NCI-H82 (cell line): ENCODE measurements at regions not wholly inside any gene's neighbourhood (a gene's known extent, or its start where the extent isn't known, plus 50 kb on each side); places are given as distances from the start of the nearest gene placed in this dataset.
A peak's percentile ranks its signal among the peaks of the same experiment; 100 is the strongest.
"Not testable (repeated sequence)": the region's sequence is repeated elsewhere in the genome, so short reads cannot be mapped to it uniquely, and the experiment has no call there.

ENCODE experiments used
- DNase-seq: peaks from one replicate; lab custom pipeline; 2025; lab: John Stamatoyannopoulos, UW

- DNase-seq = no peak
Measured at GRCh38 chr21:36247316-36248010, 72.5 kb upstream of the MORC3 start.

DNA sequence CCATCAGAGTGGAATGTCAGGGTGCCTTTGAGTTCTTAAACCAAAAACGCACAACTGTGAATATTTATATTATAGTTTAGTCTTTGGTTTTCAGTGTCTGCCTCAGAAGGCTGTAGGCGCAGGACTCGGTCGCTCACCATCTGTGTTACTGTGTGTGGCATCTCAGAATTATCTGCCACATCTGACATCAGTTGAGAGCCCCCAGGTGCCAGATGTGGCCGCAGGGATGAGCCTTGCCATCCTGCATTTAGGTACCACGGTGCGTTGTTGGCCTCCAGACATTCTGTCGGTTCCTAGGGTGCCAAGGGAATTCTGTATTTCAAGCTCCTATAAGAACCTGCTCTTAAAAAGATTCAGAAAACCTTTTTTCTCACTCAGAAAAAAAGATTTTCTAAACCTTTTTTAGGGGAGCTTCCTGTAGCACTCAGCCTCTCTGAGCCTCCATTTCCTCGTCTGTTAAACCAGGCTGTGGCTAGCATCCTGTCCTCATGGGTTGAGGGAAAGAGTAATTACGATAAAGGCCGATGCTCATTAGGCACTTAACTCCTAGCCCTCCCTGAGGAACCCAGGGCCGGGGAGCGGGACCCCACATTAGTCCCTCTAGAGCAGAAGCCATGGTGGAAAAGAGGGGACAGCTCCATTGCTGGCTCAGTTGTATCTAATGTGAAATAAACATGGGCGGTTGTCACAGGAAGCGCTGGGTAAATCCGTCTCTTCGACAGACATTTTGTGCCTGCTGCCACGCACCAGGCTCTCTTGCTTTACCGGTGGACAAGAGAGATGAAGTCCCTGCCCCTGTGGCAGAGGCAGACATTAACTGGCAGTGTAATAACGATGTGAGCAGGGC is 70.2 kb upstream of the MORC3 start:
- no peak for DNase-seq

GRCh38 chr21:36250423-36251075 is 69.4 kb upstream of the MORC3 start:
- DNase-seq = peak; percentile 89

DNA sequence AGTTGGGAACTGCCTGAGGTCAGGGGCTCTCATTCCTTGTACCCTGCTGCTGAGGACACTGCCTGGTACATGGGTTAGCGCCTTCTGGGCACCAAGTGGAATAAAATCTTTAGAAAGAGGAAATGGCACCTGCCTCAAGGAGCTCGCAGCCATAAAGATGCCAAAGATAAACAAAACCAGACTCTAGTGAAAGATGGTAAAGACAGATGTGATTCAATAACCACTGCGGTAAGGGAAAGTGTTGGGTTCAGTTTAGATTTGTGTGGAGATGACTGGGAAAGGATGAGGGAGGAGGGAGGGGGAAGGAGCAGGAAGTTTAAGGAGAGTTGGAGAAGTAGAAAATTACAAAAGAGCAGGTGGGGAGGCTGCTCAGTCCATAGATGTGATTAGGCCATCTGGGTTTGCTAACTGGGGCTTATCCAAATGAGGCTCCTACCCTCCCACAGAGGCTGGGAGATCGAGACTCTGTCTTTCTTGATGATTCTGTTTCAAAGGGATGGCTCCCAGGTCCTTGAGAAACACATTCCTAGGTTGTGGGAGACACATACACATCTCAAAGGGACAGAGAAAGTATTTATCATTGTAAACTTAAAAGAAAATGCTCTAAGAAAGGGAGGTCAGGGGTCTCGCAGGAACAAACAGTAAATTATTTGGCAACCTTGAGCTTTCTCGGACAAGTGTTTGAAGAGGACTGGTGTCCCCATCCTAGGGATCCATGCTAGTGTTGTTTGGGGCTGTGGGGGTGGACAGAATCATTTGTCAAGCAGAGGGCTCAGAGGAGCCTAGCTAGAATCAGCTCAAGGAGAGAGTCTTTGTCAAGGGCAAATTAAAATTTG is 65.7 kb upstream of the MORC3 start:
- DNase-seq = peak; percentile 74

GRCh38 chr21:36255663-36256062 is 64.3 kb upstream of the MORC3 start:
- no peak for DNase-seq

DNA sequence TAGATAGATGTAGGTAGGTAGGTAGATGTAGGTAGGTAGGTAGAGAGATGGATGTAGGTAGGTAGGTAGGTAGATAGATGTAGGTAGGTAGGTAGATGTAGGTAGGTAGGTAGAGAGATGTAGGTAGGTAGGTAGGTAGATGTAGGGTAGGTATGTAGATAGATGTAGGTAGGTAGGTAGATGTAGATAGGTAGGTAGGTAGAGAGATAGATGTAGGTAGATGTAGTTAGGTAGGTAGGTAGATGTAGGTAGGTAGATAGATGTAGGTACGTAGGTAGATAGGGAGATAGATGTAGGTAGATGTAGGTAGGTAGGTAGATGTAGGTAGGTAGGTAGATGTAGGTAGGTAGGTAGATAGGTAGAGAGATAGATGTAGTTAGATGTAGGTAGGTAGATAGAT is 62.3 kb upstream of the MORC3 start:
- DNase-seq = no peak

- peak; percentile 60 for DNase-seq
Measured at GRCh38 chr21:36260030-36260787, 59.8 kb upstream of the MORC3 start.

GRCh38 chr21:36260802-36261201 is 59.2 kb upstream of the MORC3 start:
- no peak for DNase-seq

GRCh38 chr21:36261459-36261858 is 58.5 kb upstream of the MORC3 start:
- no peak for DNase-seq

GRCh38 chr21:36263797-36264196 is 56.2 kb upstream of the MORC3 start:
- no peak for DNase-seq

DNA sequence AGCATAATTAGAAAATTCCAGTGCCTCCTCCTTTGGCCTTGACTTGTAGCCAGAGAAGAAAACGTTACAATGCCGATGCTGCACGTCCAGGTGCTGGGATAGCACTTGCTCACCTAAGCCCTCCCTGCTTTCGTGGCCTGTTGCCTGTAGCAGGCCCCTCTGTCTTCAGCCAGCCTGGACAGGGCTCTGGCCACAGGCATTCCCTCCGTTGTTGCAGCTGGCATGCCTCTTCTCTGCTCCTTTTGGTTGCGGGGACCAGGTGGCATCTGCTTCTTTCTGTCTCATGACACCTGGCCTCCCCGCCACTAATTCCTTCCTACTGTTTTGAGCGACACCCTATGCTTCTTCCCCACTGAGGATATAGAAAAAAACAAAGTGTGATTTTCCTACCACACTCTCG is 54.6 kb upstream of the MORC3 start:
- no peak for DNase-seq

DNA sequence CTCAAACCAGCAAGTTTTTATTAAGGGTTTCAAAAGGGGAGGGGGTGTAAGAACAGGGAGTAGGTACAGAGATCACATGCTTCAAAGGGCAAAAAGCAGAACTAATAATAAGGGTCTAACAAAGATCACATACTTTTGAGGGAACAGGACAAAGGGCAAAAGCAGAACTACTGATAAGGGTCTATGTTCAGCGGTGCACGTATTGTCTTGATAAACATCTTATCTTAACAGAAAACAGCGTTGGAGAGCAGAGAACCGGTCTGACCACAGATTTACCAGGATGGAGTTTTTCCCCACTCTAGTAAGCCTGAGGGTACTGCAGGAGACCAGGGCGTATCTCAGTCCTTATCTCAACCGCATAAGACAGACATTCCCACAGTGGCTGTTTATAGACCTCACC is 52.2 kb upstream of the MORC3 start:
- DNase-seq = not testable (repeated sequence)

- DNase-seq = not testable (repeated sequence)
Measured at GRCh38 chr21:36268264-36268663, 51.7 kb upstream of the MORC3 start.
